Ectodermal cell (in vitro differentiated cells): ENCODE measurements at regions not wholly inside any gene's neighbourhood (a gene's known extent, or its start where the extent isn't known, plus 50 kb on each side); places are given as distances from the start of the nearest gene placed in this dataset.
"Not testable (repeated sequence)": the region's sequence is repeated elsewhere in the genome, so short reads cannot be mapped to it uniquely, and the experiment has no call there.

ENCODE experiments used
- H3K27ac ChIP-seq: 2 replicates; pipeline ENCODE4 v1.7.0; 2013; ENCODE audit warnings: mild to moderate bottlenecking, low read depth, low read length; ENCODE audit not compliant: insufficient read depth, poor library complexity, severe bottlenecking
- H3K27me3 ChIP-seq: 2 replicates; pipeline ENCODE4 v1.7.0; 2013; ENCODE audit warnings: mild to moderate bottlenecking, low read length; ENCODE audit not compliant: insufficient read depth, control insufficient read depth, poor library complexity, severe bottlenecking
- H3K36me3 ChIP-seq: one replicate; pipeline ENCODE4 v1.7.0; 2013; ENCODE audit warnings: low read length; ENCODE audit not compliant: control insufficient read depth, insufficient read depth
- H3K4me1 ChIP-seq: one replicate; pipeline ENCODE4 v1.7.0; 2013; ENCODE audit warnings: low read length; ENCODE audit not compliant: control insufficient read depth, insufficient read depth
- H3K4me3 ChIP-seq: 2 replicates; pipeline ENCODE4 v1.7.0; 2013; ENCODE audit warnings: low read depth, low read length, control low read depth; ENCODE audit not compliant: insufficient read depth
- H3K9me3 ChIP-seq: 2 replicates; pipeline ENCODE4 v1.7.0; 2013; ENCODE audit warnings: mild to moderate bottlenecking, low read length, moderate library complexity; ENCODE audit not compliant: control insufficient read depth
- WGBS, 2 experiments: methylation state at CpG; one replicate each; pipeline ENCODE4 v1.1.7; 2013; ENCODE audit warnings: missing lambda C conversion rate in 2 of 2; 5-methylcytosine and 5-hydroxymethylcytosine counted together

- WGBS, 2 experiments, result 32 to 34% methylated on average over 2 to 3 of the region's 26 CpGs
- not testable (repeated sequence) for H3K27ac ChIP-seq, H3K36me3 ChIP-seq, H3K4me3 ChIP-seq, H3K4me1 ChIP-seq, H3K9me3 ChIP-seq, H3K27me3 ChIP-seq
Observed at GRCh38 chr21:13825218-13825778, 215.7 kb downstream of the POTED start.

GRCh38 chr21:13820286-13820685 lies 210.7 kb downstream of the POTED start:
- H3K4me1 ChIP-seq, H3K4me3 ChIP-seq, H3K9me3 ChIP-seq, H3K27me3 ChIP-seq, H3K27ac ChIP-seq, H3K36me3 ChIP-seq: not testable (repeated sequence)
- WGBS, 2 experiments, result 49 to 64% methylated on average over 3 to 4 of the region's 4 CpGs

- not testable (repeated sequence) for H3K4me1 ChIP-seq, H3K9me3 ChIP-seq, H3K36me3 ChIP-seq, H3K4me3 ChIP-seq, H3K27me3 ChIP-seq, H3K27ac ChIP-seq
- 82 to 90% methylated on average over 2 of the region's 2 CpGs for WGBS, 2 experiments
Observed at GRCh38 chr21:13812191-13812590, 202.6 kb downstream of the POTED start.

- not testable (repeated sequence) for H3K4me3 ChIP-seq, H3K27ac ChIP-seq, H3K4me1 ChIP-seq, H3K36me3 ChIP-seq, H3K9me3 ChIP-seq, H3K27me3 ChIP-seq
Observed at GRCh38 chr21:13810559-13810958, 201.0 kb downstream of the POTED start.

GRCh38 chr21:13806444-13806843 lies 196.9 kb downstream of the POTED start:
- not testable (repeated sequence) for H3K4me1 ChIP-seq, H3K27me3 ChIP-seq, H3K9me3 ChIP-seq, H3K36me3 ChIP-seq, H3K4me3 ChIP-seq, H3K27ac ChIP-seq
- 46 to 55% methylated on average over 5 to 6 of the region's 7 CpGs for WGBS, 2 experiments

- not testable (repeated sequence) for H3K9me3 ChIP-seq, H3K4me1 ChIP-seq, H3K4me3 ChIP-seq, H3K27me3 ChIP-seq, H3K36me3 ChIP-seq, H3K27ac ChIP-seq
- WGBS, 2 experiments, result 85 to 86% methylated on average over 7 of the region's 7 CpGs
Observed at GRCh38 chr21:13802757-13803156, 193.2 kb downstream of the POTED start.
